ENCODE measurements at regions not wholly inside any gene's neighbourhood (a gene's known extent, or its start where the extent isn't known, plus 50 kb on each side); places are given as distances from the start of the nearest gene placed in this dataset.
A peak's percentile ranks its signal among the peaks of the same experiment; 100 is the strongest.
"Not testable (repeated sequence)": the region's sequence is repeated elsewhere in the genome, so short reads cannot be mapped to it uniquely, and the experiment has no call there.

DNA sequence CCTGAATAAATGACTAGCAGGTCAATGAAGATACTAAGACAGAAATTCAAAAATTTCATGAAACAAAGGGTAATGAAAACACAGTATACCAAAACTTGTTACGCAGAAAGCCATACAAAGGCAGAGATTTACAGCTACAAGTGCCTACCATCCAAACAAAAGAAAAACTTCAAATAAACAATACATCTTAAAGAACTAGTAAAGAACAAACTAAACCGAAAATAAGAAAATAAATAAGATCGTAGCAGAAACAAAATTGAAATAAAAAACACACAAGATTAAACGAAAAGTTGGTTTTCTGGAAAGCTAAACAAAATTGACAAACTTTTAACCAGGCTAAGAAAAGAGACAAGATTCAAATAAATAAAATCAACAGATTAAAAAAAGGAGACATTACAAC is 51.5 kb downstream of the VPREB1 start:
- H3K27ac Mint-ChIP-seq; intact Hi-C loops (cut with micrococcal nuclease); H3K4me3 Mint-ChIP-seq; H3K27me3 Mint-ChIP-seq; H3K9me3 Mint-ChIP-seq: not testable (repeated sequence)
- peaks cover 55% of the 10 kb centered on the region for H3K36me3 Mint-ChIP-seq (ENCODE audit: low read depth)
- H3K4me1 Mint-ChIP-seq (ENCODE audit: low read depth) = peaks cover 20% of the 10 kb centered on the region

DNA sequence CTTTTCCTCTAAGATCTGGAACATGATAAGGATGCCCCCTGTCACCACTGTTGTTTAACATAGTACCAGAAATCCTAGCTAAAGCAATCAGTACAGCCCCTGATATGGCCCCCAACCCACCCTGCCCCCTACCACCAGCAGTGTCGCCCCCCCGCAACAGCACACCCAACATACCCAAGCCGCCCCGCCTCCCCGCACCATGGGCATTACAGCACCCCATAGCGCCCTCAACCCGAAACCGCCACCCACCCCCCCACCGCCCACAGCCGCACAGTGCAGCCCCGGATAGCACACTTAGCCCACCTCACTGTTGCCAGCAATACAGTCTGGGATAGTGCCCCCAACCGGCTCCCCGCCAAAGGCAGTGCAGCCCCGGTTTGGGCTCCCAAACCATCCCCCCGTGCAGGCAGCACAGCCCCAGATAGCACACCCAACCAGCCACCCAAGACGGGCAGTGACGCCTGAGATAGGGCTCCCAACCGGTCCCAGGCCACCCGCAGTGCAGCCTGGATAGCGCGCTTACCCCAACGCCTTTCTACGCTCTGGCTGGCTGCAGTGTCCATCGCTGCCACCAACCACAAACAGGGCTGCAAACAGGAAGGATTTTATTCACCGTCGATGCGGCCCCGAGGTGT is 52.7 kb downstream of the VPREB1 start:
- H3K27me3 Mint-ChIP-seq; intact Hi-C loops (cut with micrococcal nuclease); H3K9me3 Mint-ChIP-seq: not testable (repeated sequence)
- H3K4me1 Mint-ChIP-seq (ENCODE audit: low read depth) = peaks cover 30% of the 10 kb centered on the region
- H3K4me3 Mint-ChIP-seq = peak overlapping the region; percentile 86
- H3K27ac Mint-ChIP-seq = peak overlapping the region; percentile 89
- H3K36me3 Mint-ChIP-seq (ENCODE audit: low read depth) = peaks cover 42% of the 10 kb centered on the region

DNA sequence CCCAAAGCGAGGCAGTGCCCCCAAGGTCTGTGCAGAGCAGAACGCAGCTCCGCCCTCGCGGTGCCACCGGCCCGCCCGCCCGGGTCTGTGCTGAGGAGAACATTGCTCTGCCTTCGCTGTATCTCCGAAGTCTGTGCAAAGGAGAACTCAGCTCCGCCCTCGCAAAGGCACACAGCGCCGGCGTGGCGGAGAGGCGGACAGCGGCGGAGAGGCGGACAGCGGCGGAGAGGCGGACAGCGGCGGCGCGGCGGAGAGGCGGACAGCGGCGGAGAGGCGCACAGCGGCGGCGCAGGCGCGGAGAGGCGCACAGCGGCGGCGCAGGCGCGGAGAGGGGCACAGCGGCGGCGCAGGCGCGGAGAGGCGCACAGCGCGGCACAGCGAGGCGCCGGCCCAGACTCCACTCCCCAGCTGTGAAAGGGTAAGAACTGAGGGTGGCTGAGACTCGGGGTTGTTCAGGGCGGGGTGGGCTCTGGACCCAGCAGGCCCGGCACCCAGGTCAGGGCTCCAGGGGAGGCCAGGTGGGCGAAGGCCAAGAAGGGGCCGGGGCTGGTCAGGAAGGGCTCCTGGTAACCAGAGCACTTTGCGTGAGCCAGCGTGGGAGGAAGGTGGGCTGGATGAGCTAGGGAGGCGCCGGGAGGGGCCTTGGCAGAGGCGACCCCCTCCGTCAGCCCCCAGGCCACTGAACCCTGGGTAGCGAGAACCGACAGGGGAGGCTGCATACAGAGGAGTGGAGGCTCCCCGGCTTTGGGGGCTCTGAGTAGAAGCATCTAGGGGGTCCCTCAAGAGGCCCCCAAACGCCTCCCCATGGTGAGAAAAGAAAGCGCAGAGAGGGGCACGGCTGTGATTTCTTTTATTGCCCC is 53.4 kb downstream of the VPREB1 start:
- Mint-ChIP-seq H3K27ac (peak overlapping the region; percentile 89), H3K36me3 (ENCODE audit: low read depth) (peaks cover 42% of the 10 kb centered on the region), H3K4me3 (peak overlapping the region; percentile 86), H3K4me1 (ENCODE audit: low read depth) (peaks cover 34% of the 10 kb centered on the region)
- intact Hi-C loops (cut with micrococcal nuclease); H3K27me3 Mint-ChIP-seq; H3K9me3 Mint-ChIP-seq: not testable (repeated sequence)

DNA sequence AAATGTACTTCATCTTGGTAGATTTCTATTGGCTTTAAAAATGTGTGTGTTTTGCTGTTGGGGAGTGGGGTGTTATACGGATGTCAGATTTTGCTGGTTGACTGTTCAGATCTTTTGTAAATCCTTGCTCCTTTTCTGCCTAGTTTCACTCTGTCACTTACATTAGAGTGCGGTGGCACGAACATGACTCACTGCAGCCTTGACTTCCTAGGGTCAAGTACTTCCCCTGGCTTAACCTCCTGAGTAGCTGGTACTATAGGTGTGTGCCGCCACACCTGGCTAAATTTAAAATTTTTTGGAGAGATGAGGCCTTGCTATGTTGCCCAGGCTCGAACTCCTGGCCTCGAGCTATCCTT is 54.0 kb downstream of the VPREB1 start:
- Mint-ChIP-seq H3K36me3 (ENCODE audit: low read depth) (peaks cover 40% of the 10 kb centered on the region), H3K27ac (peak overlapping the region; percentile 89), H3K4me1 (ENCODE audit: low read depth) (peaks cover 34% of the 10 kb centered on the region), H3K4me3 (peak overlapping the region; percentile 86)
- intact Hi-C loops (cut with micrococcal nuclease); H3K9me3 Mint-ChIP-seq; H3K27me3 Mint-ChIP-seq: not testable (repeated sequence)

DNA sequence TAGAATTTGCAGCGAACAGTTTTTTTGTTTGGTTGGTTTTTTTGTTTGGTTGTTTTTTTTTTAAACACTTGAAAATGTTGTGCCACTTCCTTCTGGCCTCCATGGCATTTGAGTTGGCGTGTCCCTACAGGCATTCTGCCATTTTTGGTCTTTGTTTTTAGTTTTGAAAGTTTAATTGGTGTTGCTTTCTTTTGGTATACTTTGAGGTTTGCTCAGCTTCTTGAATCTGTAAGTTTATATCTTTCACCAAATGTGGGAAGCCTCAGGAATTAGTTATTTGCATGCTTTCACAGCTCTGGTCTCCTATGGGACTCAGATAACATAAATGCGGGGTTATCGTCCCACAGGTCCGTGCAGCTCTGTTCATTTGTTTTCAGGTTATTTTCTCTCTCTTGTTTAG is 55.9 kb downstream of the VPREB1 start:
- H3K9me3 Mint-ChIP-seq; H3K27me3 Mint-ChIP-seq; intact Hi-C loops (cut with micrococcal nuclease); H3K4me3 Mint-ChIP-seq: not testable (repeated sequence)
- peak overlapping the region; percentile 32 for H3K27ac Mint-ChIP-seq
- peaks cover 34% of the 10 kb centered on the region for H3K4me1 Mint-ChIP-seq (ENCODE audit: low read depth)
- peaks cover 40% of the 10 kb centered on the region for H3K36me3 Mint-ChIP-seq (ENCODE audit: low read depth)

DNA sequence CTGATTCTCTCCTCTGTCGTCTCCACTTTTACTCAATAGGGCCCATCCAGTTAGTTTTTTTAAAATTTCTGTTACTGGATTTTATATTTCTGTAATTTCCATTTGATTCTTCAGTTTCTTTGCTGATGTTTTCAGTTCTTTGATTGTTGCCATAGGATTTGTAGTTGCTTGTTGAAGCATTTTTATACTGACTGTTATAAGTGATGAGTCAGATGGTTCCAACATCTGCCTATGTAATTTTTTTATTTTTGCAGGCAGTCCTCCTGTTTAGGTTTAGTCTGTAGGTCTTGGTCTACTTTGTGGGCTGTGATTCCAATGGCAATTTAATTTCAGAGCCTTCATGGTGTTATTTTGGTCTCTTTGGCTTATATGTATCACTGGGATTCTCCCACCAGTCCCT is 56.4 kb downstream of the VPREB1 start:
- H3K9me3 Mint-ChIP-seq; H3K4me3 Mint-ChIP-seq; intact Hi-C loops (cut with micrococcal nuclease); H3K27me3 Mint-ChIP-seq; H3K27ac Mint-ChIP-seq: not testable (repeated sequence)
- Mint-ChIP-seq H3K4me1 (ENCODE audit: low read depth) (peaks cover 34% of the 10 kb centered on the region), H3K36me3 (ENCODE audit: low read depth) (peaks cover 41% of the 10 kb centered on the region)

DNA sequence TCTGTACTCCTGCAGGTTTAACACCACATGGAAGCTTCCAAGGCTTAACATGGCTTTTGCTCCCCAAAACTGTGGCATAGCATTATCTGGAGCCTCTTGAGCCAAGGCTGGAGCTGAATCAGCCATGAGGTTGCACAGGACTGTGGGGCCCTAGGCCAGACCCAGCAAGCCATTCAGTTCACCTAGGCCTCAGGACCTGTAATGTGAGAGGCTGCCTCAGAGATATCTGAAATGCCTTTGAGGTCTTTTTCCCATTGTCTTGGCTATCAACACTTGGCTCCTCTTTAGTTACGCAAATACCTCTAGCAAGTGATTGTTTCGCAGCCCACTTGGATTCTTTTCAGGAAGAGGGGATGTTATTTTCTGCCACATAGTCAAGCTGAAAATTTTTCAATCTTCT is 72.0 kb downstream of the VPREB1 start:
- H3K4me1 Mint-ChIP-seq (ENCODE audit: low read depth) = no peaks in the 10 kb centered on the region
- no peak overlapping the region for H3K4me3 Mint-ChIP-seq
- intact Hi-C loops (cut with micrococcal nuclease) = no loop called here
- peaks cover 70% of the 10 kb centered on the region for H3K36me3 Mint-ChIP-seq (ENCODE audit: low read depth)
- no peak overlapping the region for H3K27ac Mint-ChIP-seq
- H3K9me3 Mint-ChIP-seq = no peaks in the 10 kb centered on the region
- no peaks in the 10 kb centered on the region for H3K27me3 Mint-ChIP-seq

DNA sequence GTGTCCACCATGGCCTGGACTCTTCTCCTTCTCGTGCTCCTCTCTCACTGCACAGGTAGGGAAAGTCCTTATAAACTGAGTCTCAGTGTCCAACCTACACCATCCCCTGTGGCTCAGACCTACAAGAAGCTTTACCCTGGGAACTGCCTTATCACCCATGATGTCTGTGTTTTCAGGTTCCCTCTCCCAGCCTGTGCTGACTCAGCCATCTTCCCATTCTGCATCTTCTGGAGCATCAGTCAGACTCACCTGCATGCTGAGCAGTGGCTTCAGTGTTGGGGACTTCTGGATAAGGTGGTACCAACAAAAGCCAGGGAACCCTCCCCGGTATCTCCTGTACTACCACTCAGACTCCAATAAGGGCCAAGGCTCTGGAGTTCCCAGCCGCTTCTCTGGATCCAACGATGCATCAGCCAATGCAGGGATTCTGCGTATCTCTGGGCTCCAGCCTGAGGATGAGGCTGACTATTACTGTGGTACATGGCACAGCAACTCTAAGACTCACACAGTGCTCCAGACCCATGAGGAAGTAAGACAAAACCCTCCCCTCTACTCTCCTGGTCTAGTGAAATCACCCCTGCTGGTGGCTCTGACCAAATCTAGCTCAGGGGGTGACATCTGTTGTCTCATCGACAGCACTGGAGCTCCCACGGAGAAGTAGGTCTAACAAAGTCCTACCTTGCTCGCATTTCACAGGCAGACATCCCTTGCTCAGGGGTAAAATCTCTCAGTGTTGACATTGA is 74.3 kb downstream of the VPREB1 start:
- intact Hi-C loops (cut with micrococcal nuclease) = no loop called here
- Mint-ChIP-seq H3K27ac (no peak overlapping the region), H3K9me3 (no peaks in the 10 kb centered on the region), H3K36me3 (ENCODE audit: low read depth) (peaks cover 67% of the 10 kb centered on the region), H3K4me3 (no peak overlapping the region), H3K27me3 (no peaks in the 10 kb centered on the region), H3K4me1 (ENCODE audit: low read depth) (no peaks in the 10 kb centered on the region)

DNA sequence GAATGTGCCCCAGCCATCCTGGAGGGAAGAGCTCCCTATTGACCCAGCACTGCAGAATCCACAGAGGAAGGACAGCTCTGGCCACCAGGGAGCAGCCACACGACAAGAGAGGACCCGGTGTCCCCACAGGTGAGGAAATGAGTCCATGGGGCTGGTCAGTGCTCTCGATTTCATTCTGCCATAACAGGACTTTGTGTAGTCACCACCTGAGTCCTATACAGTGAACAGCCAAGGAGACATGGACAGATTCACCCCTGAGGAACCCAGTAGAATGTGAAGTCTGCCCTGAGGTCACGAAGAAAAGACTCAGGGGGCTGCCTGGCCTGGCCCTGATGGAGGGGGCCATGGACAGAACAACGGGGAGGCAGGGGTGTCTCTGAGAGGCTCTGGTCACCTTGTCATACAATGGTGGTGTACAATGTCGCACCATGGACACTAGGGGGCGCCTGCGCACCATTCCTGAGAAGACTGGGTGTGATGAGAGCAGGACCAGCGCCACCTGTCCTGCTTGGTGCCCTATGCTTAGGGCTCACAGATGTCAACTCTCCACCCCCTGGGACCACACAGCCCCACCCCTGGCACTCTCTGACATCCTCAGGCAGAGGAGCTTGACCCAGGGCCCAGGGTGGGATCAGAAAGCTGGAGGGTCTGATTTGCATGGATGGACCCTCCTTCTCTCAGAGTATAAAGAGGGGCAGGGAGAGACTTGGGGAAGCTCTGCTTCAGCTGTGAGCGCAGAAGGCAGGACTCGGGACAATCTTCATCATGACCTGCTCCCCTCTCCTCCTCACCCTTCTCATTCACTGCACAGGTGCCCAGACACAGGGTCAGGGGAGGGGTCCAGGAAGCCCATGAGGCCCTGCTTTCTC is 77.4 kb downstream of the VPREB1 start:
- H3K27me3 Mint-ChIP-seq; H3K9me3 Mint-ChIP-seq; intact Hi-C loops (cut with micrococcal nuclease); H3K4me3 Mint-ChIP-seq; H3K4me1 Mint-ChIP-seq (ENCODE audit: low read depth); H3K27ac Mint-ChIP-seq: not testable (repeated sequence)
- peaks cover 45% of the 10 kb centered on the region for H3K36me3 Mint-ChIP-seq (ENCODE audit: low read depth)

DNA sequence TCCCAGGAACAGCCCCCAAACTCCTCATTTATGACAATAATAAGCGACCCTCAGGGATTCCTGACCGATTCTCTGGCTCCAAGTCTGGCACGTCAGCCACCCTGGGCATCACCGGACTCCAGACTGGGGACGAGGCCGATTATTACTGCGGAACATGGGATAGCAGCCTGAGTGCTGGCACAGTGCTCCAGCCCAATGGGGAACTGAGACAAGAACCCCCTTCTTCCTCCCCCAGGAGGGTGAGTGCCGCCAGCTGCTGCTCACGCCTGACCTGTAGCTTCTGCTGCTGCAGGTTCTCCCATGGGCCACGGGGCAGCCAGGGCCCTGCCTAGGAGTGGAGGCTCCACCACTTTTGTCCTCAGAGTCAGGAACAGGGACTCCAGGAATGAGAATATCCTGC is 78.2 kb downstream of the VPREB1 start:
- intact Hi-C loops (cut with micrococcal nuclease) = no loop called here
- Mint-ChIP-seq H3K36me3 (ENCODE audit: low read depth) (peaks cover 37% of the 10 kb centered on the region), H3K27me3 (peaks cover 14% of the 10 kb centered on the region), H3K4me3 (no peak overlapping the region), H3K9me3 (no peaks in the 10 kb centered on the region), H3K27ac (no peak overlapping the region), H3K4me1 (ENCODE audit: low read depth) (no peaks in the 10 kb centered on the region)

DNA sequence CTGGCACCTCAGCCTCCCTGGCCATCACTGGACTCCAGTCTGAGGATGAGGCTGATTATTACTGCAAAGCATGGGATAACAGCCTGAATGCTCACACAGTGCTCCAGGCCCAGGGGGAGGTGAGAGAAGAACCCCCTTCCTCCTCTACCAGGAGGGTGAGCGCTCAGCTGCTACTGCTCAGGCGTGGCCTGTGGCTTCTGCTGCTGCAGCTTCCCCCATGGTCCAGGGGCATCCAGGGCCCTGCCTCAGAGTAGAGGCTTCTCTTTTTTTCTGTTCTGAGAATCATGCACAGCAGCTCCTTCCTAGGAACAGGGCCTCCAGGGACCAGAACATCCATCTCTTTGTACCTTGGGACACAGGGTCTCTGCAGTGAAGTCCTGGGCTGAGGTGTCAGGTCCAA is 83.1 kb downstream of the VPREB1 start:
- Mint-ChIP-seq H3K27me3 (peaks cover 28% of the 10 kb centered on the region), H3K27ac (no peak overlapping the region)

DNA sequence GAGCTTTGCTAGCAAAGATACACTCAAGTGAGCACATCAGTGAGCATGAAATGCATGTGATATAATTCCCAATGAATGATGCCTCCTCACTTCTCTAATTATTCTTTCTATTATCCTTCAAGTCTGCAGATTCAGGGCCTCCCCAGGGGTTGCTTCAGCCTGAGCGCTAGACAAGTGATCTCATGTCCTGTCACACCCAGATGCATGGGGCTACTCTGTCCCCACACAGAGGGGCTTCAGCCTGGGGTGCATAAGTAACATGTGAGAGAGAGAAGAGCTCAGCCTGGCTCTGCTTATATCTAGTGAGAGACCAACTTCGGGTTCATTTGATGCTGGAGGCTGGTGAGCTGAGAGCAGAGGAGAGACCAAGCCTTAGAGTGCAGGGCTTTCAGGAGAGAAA is 85.2 kb downstream of the VPREB1 start:
- intact Hi-C loops (cut with micrococcal nuclease) = no loop called here
- no peak overlapping the region for H3K27ac Mint-ChIP-seq
- peaks cover 44% of the 10 kb centered on the region for H3K27me3 Mint-ChIP-seq
- no peak overlapping the region for H3K4me3 Mint-ChIP-seq
- H3K36me3 Mint-ChIP-seq (ENCODE audit: low read depth) = no peaks in the 10 kb centered on the region
- peaks cover 7% of the 10 kb centered on the region for H3K4me1 Mint-ChIP-seq (ENCODE audit: low read depth)
- H3K9me3 Mint-ChIP-seq = no peaks in the 10 kb centered on the region

More for the DNA sequence above, 83.1 kb downstream of the VPREB1 start:
- intact Hi-C loops (cut with micrococcal nuclease) = no loop called here
- Mint-ChIP-seq H3K4me1 (ENCODE audit: low read depth) (peaks cover 7% of the 10 kb centered on the region), H3K36me3 (ENCODE audit: low read depth) (peaks cover 3% of the 10 kb centered on the region), H3K4me3 (no peak overlapping the region), H3K9me3 (no peaks in the 10 kb centered on the region)

DNA sequence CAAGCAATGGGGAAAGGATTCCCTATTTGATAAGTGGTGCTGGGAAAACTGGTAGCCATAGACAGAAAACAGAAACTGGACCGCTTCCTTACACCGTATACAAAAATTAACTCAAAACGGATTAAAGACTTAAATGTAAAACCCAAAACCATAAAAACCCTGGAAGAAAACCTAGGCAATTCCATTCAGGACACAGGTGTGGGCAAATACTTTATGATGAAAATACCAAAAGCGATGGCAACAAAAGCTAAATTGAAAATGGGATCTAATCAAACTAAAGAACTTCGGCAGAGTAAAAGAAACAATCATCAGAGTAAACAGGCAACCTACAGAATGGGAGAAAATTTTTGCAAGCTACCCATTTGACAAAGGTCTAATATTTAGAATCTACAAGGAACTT is 91.1 kb downstream of the VPREB1 start:
- peaks cover 10% of the 10 kb centered on the region for H3K9me3 Mint-ChIP-seq
- H3K4me1 Mint-ChIP-seq (ENCODE audit: low read depth); H3K4me3 Mint-ChIP-seq; intact Hi-C loops (cut with micrococcal nuclease); H3K27ac Mint-ChIP-seq; H3K36me3 Mint-ChIP-seq (ENCODE audit: low read depth): not testable (repeated sequence)
- H3K27me3 Mint-ChIP-seq = peaks cover 44% of the 10 kb centered on the region
